ENCODE measurements at regions not wholly inside any gene's neighbourhood (a gene's known extent, or its start where the extent isn't known, plus 50 kb on each side); places are given as distances from the start of the nearest gene placed in this dataset.

DNA sequence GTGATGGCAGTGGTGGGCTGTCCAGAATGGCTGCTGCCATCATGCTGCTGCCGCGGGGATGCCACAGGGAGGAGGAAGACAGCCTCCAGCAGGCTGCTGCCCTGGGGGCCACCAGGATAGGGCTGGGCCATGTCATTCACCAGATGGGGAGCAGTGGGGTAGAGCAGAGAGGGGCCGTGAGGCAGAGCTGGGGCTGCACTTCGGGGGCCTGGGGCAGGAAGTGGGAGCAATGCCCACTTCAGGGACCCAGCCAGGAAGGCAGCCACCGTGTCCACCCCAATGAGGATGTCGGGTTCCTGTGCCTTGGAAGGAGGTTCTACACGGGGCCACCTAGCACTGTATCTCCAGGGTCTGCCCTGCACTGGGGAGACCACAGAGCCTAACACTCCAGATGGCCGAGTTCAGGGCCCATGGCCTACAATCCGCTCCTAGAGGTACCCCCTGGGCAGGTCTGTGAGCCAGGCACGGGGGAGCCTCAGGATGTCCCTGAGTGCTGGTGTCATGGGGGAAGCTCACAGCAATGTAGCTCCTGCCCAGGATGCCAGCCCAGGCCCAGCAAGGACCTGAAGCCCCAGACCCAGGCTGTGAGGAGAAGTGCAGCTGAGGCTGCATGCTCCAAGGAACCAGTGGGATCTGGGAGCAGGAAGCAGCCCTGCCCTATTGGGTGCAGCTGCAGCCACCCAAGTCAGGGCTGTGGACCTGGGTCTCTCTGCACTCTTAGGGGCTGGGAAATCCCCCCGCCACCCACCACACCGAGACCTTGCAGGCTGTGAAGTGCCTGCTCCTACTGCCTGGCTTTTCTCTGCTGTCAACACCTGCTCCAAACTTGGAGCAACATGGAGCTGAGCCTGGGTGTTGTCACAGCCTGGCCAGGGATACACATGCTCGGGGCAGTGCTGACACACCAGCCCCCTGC, 140.3 kb downstream of the PDHA2 start:
- H3K4me2 ChIP-seq (ENCODE audit: low read length) = no peak overlapping the region
- peaks cover 13% of the 10 kb centered on the region; the same call in 1 of the 2 replicates for H3K9me3 ChIP-seq (ENCODE audit: control insufficient read depth, insufficient read depth, low read length)
- no peaks in the 10 kb centered on the region for H4K20me1 ChIP-seq (ENCODE audit: control insufficient read depth, insufficient read depth, low read depth, low read length)
- no peak overlapping the region for H3K27ac ChIP-seq (ENCODE audit: low read depth, low read length)
- no peaks in the 10 kb centered on the region for H3K27me3 ChIP-seq (ENCODE audit: control insufficient read depth, low read length)
- H3K36me3 ChIP-seq (ENCODE audit: control insufficient read depth, low read length) = no peaks in the 10 kb centered on the region
- H3K4me1 ChIP-seq (ENCODE audit: control insufficient read depth, low read length) = no peaks in the 10 kb centered on the region
- no peaks in the 10 kb centered on the region for H3K79me2 ChIP-seq (ENCODE audit: control insufficient read depth, low read length)
- no peaks in the 10 kb centered on the region for H3F3A ChIP-seq (ENCODE audit: control insufficient read depth, insufficient read depth)
- TF ChIP-seq, protein P1, sequence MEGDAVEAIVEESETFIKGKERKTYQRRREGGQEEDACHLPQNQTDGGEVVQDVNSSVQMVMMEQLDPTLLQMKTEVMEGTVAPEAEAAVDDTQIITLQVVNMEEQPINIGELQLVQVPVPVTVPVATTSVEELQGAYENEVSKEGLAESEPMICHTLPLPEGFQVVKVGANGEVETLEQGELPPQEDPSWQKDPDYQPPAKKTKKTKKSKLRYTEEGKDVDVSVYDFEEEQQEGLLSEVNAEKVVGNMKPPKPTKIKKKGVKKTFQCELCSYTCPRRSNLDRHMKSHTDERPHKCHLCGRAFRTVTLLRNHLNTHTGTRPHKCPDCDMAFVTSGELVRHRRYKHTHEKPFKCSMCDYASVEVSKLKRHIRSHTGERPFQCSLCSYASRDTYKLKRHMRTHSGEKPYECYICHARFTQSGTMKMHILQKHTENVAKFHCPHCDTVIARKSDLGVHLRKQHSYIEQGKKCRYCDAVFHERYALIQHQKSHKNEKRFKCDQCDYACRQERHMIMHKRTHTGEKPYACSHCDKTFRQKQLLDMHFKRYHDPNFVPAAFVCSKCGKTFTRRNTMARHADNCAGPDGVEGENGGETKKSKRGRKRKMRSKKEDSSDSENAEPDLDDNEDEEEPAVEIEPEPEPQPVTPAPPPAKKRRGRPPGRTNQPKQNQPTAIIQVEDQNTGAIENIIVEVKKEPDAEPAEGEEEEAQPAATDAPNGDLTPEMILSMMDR (IDR thresholded peaks at IDR 0.05; ENCODE audit: low read depth, low read length, poor library complexity, severe bottlenecking) = no peak
- no peak for TF ChIP-seq EZH2phosphoT487 (IDR thresholded peaks at IDR 0.05; ENCODE audit: borderline replicate concordance, low read length)
- H3K9me2 ChIP-seq (replicated peaks; ENCODE audit: control insufficient read depth, low read length) = no peaks in the 10 kb centered on the region
- H3K4me3 ChIP-seq (ENCODE audit: low read length) = no peak overlapping the region

DNA sequence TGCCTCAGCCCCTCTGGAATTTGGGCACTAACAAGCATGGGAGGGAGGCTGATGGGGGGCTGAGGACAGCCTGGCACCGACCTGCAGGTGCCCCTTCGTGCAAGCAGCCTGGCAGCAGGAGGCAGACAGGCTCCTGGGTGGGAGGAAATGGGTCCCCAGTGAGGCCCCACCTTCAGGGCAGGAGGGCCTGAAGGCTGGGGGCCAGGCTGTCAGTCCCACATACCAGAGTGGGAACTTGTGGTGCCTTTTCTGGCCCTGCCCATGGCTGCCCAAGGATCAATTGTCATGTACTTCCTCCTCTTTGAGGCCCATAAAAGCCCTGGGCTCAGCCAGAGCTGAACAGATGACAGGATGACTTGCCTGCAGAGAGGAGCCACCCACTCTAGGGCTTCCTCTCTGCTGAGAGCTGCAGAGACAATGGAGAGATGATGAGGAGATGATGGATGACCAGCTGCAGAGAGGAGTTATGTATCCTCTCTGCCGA, 141.0 kb downstream of the PDHA2 start:
- Histone ChIP-seq H3K27ac (ENCODE audit: low read depth, low read length) (no peak overlapping the region), H3K9me3 (ENCODE audit: control insufficient read depth, insufficient read depth, low read length) (peaks cover 13% of the 10 kb centered on the region; the same call in 1 of the 2 replicates), H3K9me2 (replicated peaks; ENCODE audit: control insufficient read depth, low read length) (no peaks in the 10 kb centered on the region), H4K20me1 (ENCODE audit: control insufficient read depth, insufficient read depth, low read depth, low read length) (no peaks in the 10 kb centered on the region), H3K36me3 (ENCODE audit: control insufficient read depth, low read length) (no peaks in the 10 kb centered on the region), H3K4me1 (ENCODE audit: control insufficient read depth, low read length) (no peaks in the 10 kb centered on the region), H3F3A (ENCODE audit: control insufficient read depth, insufficient read depth) (no peaks in the 10 kb centered on the region), H3K4me2 (ENCODE audit: low read length) (no peak overlapping the region), H3K4me3 (ENCODE audit: low read length) (no peak overlapping the region), H3K27me3 (ENCODE audit: control insufficient read depth, low read length) (no peaks in the 10 kb centered on the region), H3K79me2 (ENCODE audit: control insufficient read depth, low read length) (no peaks in the 10 kb centered on the region)
- TF ChIP-seq, protein P1 (IDR thresholded peaks at IDR 0.05; ENCODE audit: low read depth, low read length, poor library complexity, severe bottlenecking) = no peak
- TF ChIP-seq EZH2phosphoT487 (IDR thresholded peaks at IDR 0.05; ENCODE audit: borderline replicate concordance, low read length) = no peak

GRCh38 chr4:95981591-95981990, 141.7 kb downstream of the PDHA2 start:
- Histone ChIP-seq H3K4me1 (ENCODE audit: control insufficient read depth, low read length) (no peaks in the 10 kb centered on the region), H3F3A (ENCODE audit: control insufficient read depth, insufficient read depth) (no peaks in the 10 kb centered on the region), H4K20me1 (ENCODE audit: control insufficient read depth, insufficient read depth, low read depth, low read length) (no peaks in the 10 kb centered on the region), H3K36me3 (ENCODE audit: control insufficient read depth, low read length) (no peaks in the 10 kb centered on the region), H3K4me2 (ENCODE audit: low read length) (no peak overlapping the region), H3K79me2 (ENCODE audit: control insufficient read depth, low read length) (no peaks in the 10 kb centered on the region), H3K27me3 (ENCODE audit: control insufficient read depth, low read length) (no peaks in the 10 kb centered on the region), H3K4me3 (ENCODE audit: low read length) (no peak overlapping the region), H3K27ac (ENCODE audit: low read depth, low read length) (no peak overlapping the region), H3K9me2 (replicated peaks; ENCODE audit: control insufficient read depth, low read length) (no peaks in the 10 kb centered on the region), H3K9me3 (ENCODE audit: control insufficient read depth, insufficient read depth, low read length) (peaks cover 13% of the 10 kb centered on the region; the same call in 1 of the 2 replicates)
- TF ChIP-seq, protein P1 (IDR thresholded peaks at IDR 0.05; ENCODE audit: low read depth, low read length, poor library complexity, severe bottlenecking) = no peak
- TF ChIP-seq EZH2phosphoT487 (IDR thresholded peaks at IDR 0.05; ENCODE audit: borderline replicate concordance, low read length) = no peak

All from DOHH2 (cell line).